Liver (tissue), 8 donors: ENCODE measurements at regions not wholly inside any gene's neighbourhood (a gene's known extent, or its start where the extent isn't known, plus 50 kb on each side); places are given as distances from the start of the nearest gene placed in this dataset.

Source experiments
- DNase-seq: peaks from one replicate; pipeline ENCODE4 v3.0.0-alpha.2; 2017; ENCODE audit warnings: low spot score
- H3K27ac ChIP-seq, 2 donors: one replicate each; pipeline ENCODE4 v1.7.0; 2013; ENCODE audit warnings: inconsistent platforms in 2 of 2, low read length in 2 of 2, control low read depth in 1 of 2, low read depth in 1 of 2, mild to moderate bottlenecking in 1 of 2
- H3K27me3 ChIP-seq, 4 donors: one replicate each; pipeline versions ENCODE4 v1.6.1 to v1.7.0; 2013; ENCODE audit warnings: low read length in 3 of 4, inconsistent platforms in 1 of 4, mild to moderate bottlenecking in 1 of 4, moderate library complexity in 1 of 4; ENCODE audit not compliant: control insufficient read depth in 4 of 4, insufficient read depth in 4 of 4
- H3K36me3 ChIP-seq, 4 donors: one replicate each; pipeline versions ENCODE4 v1.6.1 to v1.7.0; 2013; ENCODE audit warnings: low read length in 3 of 4, mild to moderate bottlenecking in 3 of 4, low read depth in 1 of 4, moderate library complexity in 1 of 4; ENCODE audit not compliant: control insufficient read depth in 4 of 4, insufficient read depth in 3 of 4
- H3K4me1 ChIP-seq, 4 donors: one replicate each; pipeline versions ENCODE4 v1.6.1 to v1.7.0; 2013; ENCODE audit warnings: low read length in 3 of 4, mild to moderate bottlenecking in 3 of 4, moderate library complexity in 1 of 4; ENCODE audit not compliant: control insufficient read depth in 4 of 4, insufficient read depth in 4 of 4
- H3K4me3 ChIP-seq, 3 donors: one replicate each; pipeline versions ENCODE4 v1.6.1 to v1.7.0; 2013; ENCODE audit warnings: low read length in 3 of 3, control low read depth in 1 of 3, low read depth in 1 of 3, mild to moderate bottlenecking in 1 of 3
- H3K9ac ChIP-seq, 2 donors: one replicate each; pipeline ENCODE4 v1.7.0; 2013; ENCODE audit warnings: low read length in 2 of 2, mild to moderate bottlenecking in 2 of 2, moderate library complexity in 2 of 2, control low read depth in 1 of 2, low read depth in 1 of 2
- H3K9me3 ChIP-seq, 4 donors: one replicate each; pipeline versions ENCODE4 v1.6.1 to v1.7.0; 2013; ENCODE audit warnings: low read length in 3 of 4; ENCODE audit not compliant: control insufficient read depth in 4 of 4
- EGR1 ChIP-seq, 2 donors: IDR thresholded peaks; 2 replicates each; pipeline ENCODE4 v1.6.1; 2016 to 2018; ENCODE audit warnings: antibody characterized with exemption in 2 of 2, low read depth in 2 of 2
- GABPA ChIP-seq, 2 donors: IDR thresholded peaks in 1 of 2; conservative IDR thresholded peaks in 1 of 2; 2 replicates each; pipeline ENCODE4 v1.6.1; 2016; ENCODE audit warnings: antibody characterized with exemption in 2 of 2, mild to moderate bottlenecking in 1 of 2, moderate library complexity in 1 of 2
- HNF4A ChIP-seq, 2 donors: conservative IDR thresholded peaks; 2 replicates each; pipeline ENCODE4 v1.6.1; 2016; ENCODE audit warnings: antibody characterized with exemption in 2 of 2, mild to moderate bottlenecking in 2 of 2
- HNF4G ChIP-seq: IDR thresholded peaks from 2 replicates; pipeline ENCODE4 v1.6.1; 2016; ENCODE audit warnings: antibody characterized with exemption
- JUND ChIP-seq, 2 donors: IDR thresholded peaks; 2 replicates each; pipeline ENCODE4 v1.6.1; 2016; ENCODE audit warnings: antibody characterized with exemption in 2 of 2
- RAD21 ChIP-seq, 2 donors: IDR thresholded peaks; 2 replicates each; pipeline ENCODE4 v1.6.1; 2016; ENCODE audit warnings: antibody characterized with exemption in 2 of 2, mild to moderate bottlenecking in 2 of 2
- RXRA ChIP-seq, 2 donors: IDR thresholded peaks; 2 replicates each; pipeline ENCODE4 v1.6.1; 2017 to 2018; ENCODE audit warnings: antibody characterized with exemption in 2 of 2, mild to moderate bottlenecking in 1 of 2
- SP1 ChIP-seq: IDR thresholded peaks from 2 replicates; pipeline ENCODE4 v1.6.1; 2018; ENCODE audit warnings: antibody characterized with exemption, mild to moderate bottlenecking
- TAF1 ChIP-seq: conservative IDR thresholded peaks from 2 replicates; pipeline ENCODE4 v1.6.1; 2016; ENCODE audit warnings: antibody characterized with exemption, mild to moderate bottlenecking
- YY1 ChIP-seq: IDR thresholded peaks from 2 replicates; pipeline ENCODE4 v1.6.1; 2016; ENCODE audit warnings: antibody characterized with exemption, mild to moderate bottlenecking
- whole genome bisulfite sequencing: extraction: QIAGEN DNeasy Blood & Tissue Kit; methylation state at CpG from one replicate; pipeline ENCODE4 v1.1.7; 2013; 5-methylcytosine and 5-hydroxymethylcytosine counted together
- TF ChIP-seq, protein P1 (sequence below): IDR thresholded peaks from 2 replicates; pipeline ENCODE4 v1.6.1; 2016; ENCODE audit warnings: antibody characterized with exemption
- TF ChIP-seq, protein P2 (sequence below): fragments of 150-350 bp; IDR thresholded peaks from 2 replicates; pipeline ENCODE4 v1.5.1; 2017; ENCODE audit warnings: improper control_type of control experiment, low read depth, low read length; ENCODE audit not compliant: missing input control
- TF ChIP-seq, protein P3 (sequence below): IDR thresholded peaks from 2 replicates; pipeline ENCODE4 v1.6.1; 2016; ENCODE audit warnings: antibody characterized with exemption, mild to moderate bottlenecking
- TF ChIP-seq, protein P4 (sequence below): IDR thresholded peaks from 2 replicates; pipeline ENCODE4 v1.6.1; 2016; ENCODE audit warnings: antibody characterized with exemption
- donor health status: healthy.
- donor health status: healthy.
- donor health status: healthy.
- donor health status: healthy.
- donor health status: healthy.

DNA sequence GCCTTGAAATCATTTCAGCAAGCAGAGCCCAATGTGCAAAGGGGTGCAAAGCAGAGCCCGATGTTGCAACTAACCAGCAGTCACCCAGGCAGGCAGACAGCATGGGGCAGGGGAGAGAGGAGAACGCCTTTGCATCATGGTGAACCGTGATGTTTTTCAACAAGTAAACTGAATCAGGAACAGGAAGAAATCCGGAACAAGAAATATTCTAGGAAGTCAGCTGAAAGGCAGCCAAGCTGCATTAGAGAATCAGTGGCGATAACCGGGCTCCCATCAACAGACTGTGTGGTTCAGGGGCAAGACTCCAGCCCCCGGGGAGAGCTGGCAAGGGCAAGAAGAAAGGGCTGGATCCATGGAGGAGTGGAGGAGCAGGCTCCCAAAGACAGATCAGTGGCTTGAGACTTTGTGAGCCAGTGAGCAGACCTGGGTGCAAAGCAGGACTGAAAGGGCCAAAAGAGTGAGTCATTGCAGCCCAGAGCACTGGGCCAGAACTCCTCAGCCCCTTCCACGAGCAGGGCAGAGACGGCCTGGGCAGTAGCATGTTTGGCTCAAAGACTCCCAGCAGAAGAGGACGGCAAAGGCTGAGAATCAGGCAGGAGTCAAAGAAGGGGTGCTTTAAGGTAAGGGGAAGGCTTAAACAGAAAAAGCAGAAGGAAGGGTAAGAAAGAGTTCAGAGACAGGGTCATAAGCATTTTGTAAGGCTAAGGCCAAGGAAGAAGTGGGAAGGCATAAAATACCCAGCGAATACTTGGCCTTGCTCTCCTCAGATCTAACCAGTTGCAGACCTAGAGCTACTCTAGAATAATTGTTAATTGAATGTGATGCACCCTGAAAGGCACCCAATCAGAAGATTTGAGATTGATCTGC is 155.0 kb downstream of the SETD4 start:
- H3K9ac ChIP-seq = no peak overlapping the region
- H3K27me3 ChIP-seq = no peaks in the 10 kb centered on the region
- TF ChIP-seq SP1 = no peak
- TF ChIP-seq, protein P1, sequence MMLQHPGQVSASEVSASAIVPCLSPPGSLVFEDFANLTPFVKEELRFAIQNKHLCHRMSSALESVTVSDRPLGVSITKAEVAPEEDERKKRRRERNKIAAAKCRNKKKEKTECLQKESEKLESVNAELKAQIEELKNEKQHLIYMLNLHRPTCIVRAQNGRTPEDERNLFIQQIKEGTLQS = no peak
- TF ChIP-seq HNF4G = no peak
- TF ChIP-seq, protein P2, sequence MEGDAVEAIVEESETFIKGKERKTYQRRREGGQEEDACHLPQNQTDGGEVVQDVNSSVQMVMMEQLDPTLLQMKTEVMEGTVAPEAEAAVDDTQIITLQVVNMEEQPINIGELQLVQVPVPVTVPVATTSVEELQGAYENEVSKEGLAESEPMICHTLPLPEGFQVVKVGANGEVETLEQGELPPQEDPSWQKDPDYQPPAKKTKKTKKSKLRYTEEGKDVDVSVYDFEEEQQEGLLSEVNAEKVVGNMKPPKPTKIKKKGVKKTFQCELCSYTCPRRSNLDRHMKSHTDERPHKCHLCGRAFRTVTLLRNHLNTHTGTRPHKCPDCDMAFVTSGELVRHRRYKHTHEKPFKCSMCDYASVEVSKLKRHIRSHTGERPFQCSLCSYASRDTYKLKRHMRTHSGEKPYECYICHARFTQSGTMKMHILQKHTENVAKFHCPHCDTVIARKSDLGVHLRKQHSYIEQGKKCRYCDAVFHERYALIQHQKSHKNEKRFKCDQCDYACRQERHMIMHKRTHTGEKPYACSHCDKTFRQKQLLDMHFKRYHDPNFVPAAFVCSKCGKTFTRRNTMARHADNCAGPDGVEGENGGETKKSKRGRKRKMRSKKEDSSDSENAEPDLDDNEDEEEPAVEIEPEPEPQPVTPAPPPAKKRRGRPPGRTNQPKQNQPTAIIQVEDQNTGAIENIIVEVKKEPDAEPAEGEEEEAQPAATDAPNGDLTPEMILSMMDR = no peak
- TF ChIP-seq, protein P3, sequence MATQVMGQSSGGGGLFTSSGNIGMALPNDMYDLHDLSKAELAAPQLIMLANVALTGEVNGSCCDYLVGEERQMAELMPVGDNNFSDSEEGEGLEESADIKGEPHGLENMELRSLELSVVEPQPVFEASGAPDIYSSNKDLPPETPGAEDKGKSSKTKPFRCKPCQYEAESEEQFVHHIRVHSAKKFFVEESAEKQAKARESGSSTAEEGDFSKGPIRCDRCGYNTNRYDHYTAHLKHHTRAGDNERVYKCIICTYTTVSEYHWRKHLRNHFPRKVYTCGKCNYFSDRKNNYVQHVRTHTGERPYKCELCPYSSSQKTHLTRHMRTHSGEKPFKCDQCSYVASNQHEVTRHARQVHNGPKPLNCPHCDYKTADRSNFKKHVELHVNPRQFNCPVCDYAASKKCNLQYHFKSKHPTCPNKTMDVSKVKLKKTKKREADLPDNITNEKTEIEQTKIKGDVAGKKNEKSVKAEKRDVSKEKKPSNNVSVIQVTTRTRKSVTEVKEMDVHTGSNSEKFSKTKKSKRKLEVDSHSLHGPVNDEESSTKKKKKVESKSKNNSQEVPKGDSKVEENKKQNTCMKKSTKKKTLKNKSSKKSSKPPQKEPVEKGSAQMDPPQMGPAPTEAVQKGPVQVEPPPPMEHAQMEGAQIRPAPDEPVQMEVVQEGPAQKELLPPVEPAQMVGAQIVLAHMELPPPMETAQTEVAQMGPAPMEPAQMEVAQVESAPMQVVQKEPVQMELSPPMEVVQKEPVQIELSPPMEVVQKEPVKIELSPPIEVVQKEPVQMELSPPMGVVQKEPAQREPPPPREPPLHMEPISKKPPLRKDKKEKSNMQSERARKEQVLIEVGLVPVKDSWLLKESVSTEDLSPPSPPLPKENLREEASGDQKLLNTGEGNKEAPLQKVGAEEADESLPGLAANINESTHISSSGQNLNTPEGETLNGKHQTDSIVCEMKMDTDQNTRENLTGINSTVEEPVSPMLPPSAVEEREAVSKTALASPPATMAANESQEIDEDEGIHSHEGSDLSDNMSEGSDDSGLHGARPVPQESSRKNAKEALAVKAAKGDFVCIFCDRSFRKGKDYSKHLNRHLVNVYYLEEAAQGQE = no peak
- no peak for TF ChIP-seq HNF4A (conservative IDR thresholded peaks at IDR 0.05)
- no peak for TF ChIP-seq YY1
- TF ChIP-seq JUND (IDR thresholded peaks at IDR 0.05) = no peak
- no peak for TF ChIP-seq EGR1 (IDR thresholded peaks at IDR 0.05; ENCODE audit: low read depth in 2 of 2)
- H3K9me3 ChIP-seq = no peaks in the 10 kb centered on the region
- no peak overlapping the region for H3K27ac ChIP-seq
- no peak overlapping the region for H3K4me3 ChIP-seq
- H3K36me3 ChIP-seq = no peaks in the 10 kb centered on the region
- no peak for DNase-seq
- H3K4me1 ChIP-seq = no peaks in the 10 kb centered on the region
- WGBS = 75% methylated on average over 11 of the region's 11 CpGs

DNA sequence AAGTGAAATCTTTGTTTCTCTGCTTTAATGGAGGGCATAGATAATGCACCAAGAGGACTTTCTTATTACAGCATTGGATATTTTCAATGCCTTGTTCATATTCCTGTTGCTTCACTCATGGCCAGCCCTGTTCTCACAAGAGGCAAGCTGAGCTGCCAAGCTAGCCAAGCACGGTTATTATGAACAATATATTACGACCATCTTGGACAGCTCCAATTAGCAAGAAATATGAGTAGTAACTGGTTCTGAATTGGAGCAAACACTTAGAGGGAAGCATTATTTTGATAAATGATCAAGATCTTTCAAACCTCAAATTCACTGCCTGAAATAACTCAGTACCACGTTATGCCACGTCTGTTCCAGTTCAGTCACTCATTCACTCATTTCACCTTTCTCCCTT is 159.8 kb downstream of the SETD4 start:
- Histone ChIP-seq H3K36me3 (no peaks in the 10 kb centered on the region), H3K9ac (no peak overlapping the region), H3K4me3 (no peak overlapping the region), H3K27ac (no peak overlapping the region), H3K9me3 (no peaks in the 10 kb centered on the region), H3K4me1 (no peaks in the 10 kb centered on the region), H3K27me3 (no peaks in the 10 kb centered on the region)
- 83% methylated on average over 4 of the region's 4 CpGs for WGBS
- DNase-seq = no peak
- no peak for TF ChIP-seq JUND (IDR thresholded peaks at IDR 0.05)
- TF ChIP-seq RAD21 (IDR thresholded peaks at IDR 0.05) = no peak
- TF ChIP-seq, protein P4, sequence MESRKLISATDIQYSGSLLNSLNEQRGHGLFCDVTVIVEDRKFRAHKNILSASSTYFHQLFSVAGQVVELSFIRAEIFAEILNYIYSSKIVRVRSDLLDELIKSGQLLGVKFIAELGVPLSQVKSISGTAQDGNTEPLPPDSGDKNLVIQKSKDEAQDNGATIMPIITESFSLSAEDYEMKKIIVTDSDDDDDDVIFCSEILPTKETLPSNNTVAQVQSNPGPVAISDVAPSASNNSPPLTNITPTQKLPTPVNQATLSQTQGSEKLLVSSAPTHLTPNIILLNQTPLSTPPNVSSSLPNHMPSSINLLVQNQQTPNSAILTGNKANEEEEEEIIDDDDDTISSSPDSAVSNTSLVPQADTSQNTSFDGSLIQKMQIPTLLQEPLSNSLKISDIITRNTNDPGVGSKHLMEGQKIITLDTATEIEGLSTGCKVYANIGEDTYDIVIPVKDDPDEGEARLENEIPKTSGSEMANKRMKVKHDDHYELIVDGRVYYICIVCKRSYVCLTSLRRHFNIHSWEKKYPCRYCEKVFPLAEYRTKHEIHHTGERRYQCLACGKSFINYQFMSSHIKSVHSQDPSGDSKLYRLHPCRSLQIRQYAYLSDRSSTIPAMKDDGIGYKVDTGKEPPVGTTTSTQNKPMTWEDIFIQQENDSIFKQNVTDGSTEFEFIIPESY = no peak
- TF ChIP-seq RXRA (IDR thresholded peaks at IDR 0.05) = no peak
- TF ChIP-seq YY1 = no peak
- TF ChIP-seq EGR1 (IDR thresholded peaks at IDR 0.05; ENCODE audit: low read depth in 2 of 2) = no peak
- TF ChIP-seq GABPA (IDR thresholded peaks at IDR 0.05 in 1 of 2, conservative IDR thresholded peaks at IDR 0.05 in 1 of 2) = no peak
- TF ChIP-seq, protein P2 = no peak
- TF ChIP-seq, protein P3 = no peak
- TF ChIP-seq TAF1 = no peak
